KMS-11 (cell line): ENCODE measurements at regions not wholly inside any gene's neighbourhood (a gene's known extent, or its start where the extent isn't known, plus 50 kb on each side); places are given as distances from the start of the nearest gene placed in this dataset.

Experiments
- H2AFZ ChIP-seq: fragments of 200-600 bp; sonication (generic); 2 replicates; pipeline ENCODE4 v1.6.1; 2016; ENCODE audit warnings: antibody characterized with exemption, mixed run types, low read depth
- H3K27ac ChIP-seq: fragments of 200-600 bp; sonication (generic); 2 replicates; pipeline ENCODE4 v1.6.1; 2016; ENCODE audit warnings: mild to moderate bottlenecking, mixed run types
- H3K27me3 ChIP-seq: fragments of 200-600 bp; sonication (generic); 2 replicates; pipeline ENCODE4 v1.6.1; 2017; ENCODE audit warnings: mild to moderate bottlenecking, low read depth, mixed run types, moderate library complexity; ENCODE audit not compliant: insufficient read depth
- H3K36me3 ChIP-seq: fragments of 200-600 bp; sonication (generic); 2 replicates; pipeline ENCODE4 v1.6.1; 2017; ENCODE audit warnings: mild to moderate bottlenecking, mixed run types; ENCODE audit not compliant: insufficient read depth
- H3K4me1 ChIP-seq: fragments of 200-600 bp; sonication (generic); 2 replicates; pipeline ENCODE4 v1.6.1; 2016; ENCODE audit warnings: mild to moderate bottlenecking, low read depth, mixed run types; ENCODE audit not compliant: poor library complexity, severe bottlenecking
- H3K4me2 ChIP-seq: fragments of 200-600 bp; sonication (generic); 2 replicates; pipeline ENCODE4 v1.7.0; 2016; ENCODE audit warnings: mild to moderate bottlenecking, mixed run types
- H3K4me3 ChIP-seq: fragments of 200-600 bp; sonication (generic); IDR thresholded peaks from 2 replicates; pipeline ENCODE4 v1.6.1; 2017; ENCODE audit warnings: low read depth, low read length, mixed read lengths; ENCODE audit not compliant: insufficient read depth
- H3K79me2 ChIP-seq: fragments of 200-600 bp; sonication (generic); 2 replicates; pipeline ENCODE4 v1.6.1; 2016; ENCODE audit warnings: low read depth, mixed run types; ENCODE audit not compliant: insufficient read depth
- H3K9ac ChIP-seq: fragments of 200-600 bp; sonication (generic); 2 replicates; pipeline ENCODE4 v1.6.1; 2016; ENCODE audit warnings: mild to moderate bottlenecking, mixed run types
- H4K20me1 ChIP-seq: fragments of 200-600 bp; sonication (generic); 2 replicates; pipeline ENCODE4 v1.6.1; 2016; ENCODE audit warnings: mild to moderate bottlenecking, mixed run types; ENCODE audit not compliant: insufficient read depth
- TF ChIP-seq, protein P1 (sequence below): fragments of 200-600 bp; sonication (generic); conservative IDR thresholded peaks from 2 replicates; pipeline ENCODE4 v1.6.1; 2017; ENCODE audit warnings: low read depth, mild to moderate bottlenecking, antibody characterized with exemption, low read length, moderate library complexity, mixed read lengths

- TF ChIP-seq, protein P1, sequence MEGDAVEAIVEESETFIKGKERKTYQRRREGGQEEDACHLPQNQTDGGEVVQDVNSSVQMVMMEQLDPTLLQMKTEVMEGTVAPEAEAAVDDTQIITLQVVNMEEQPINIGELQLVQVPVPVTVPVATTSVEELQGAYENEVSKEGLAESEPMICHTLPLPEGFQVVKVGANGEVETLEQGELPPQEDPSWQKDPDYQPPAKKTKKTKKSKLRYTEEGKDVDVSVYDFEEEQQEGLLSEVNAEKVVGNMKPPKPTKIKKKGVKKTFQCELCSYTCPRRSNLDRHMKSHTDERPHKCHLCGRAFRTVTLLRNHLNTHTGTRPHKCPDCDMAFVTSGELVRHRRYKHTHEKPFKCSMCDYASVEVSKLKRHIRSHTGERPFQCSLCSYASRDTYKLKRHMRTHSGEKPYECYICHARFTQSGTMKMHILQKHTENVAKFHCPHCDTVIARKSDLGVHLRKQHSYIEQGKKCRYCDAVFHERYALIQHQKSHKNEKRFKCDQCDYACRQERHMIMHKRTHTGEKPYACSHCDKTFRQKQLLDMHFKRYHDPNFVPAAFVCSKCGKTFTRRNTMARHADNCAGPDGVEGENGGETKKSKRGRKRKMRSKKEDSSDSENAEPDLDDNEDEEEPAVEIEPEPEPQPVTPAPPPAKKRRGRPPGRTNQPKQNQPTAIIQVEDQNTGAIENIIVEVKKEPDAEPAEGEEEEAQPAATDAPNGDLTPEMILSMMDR = no peak
- no peak overlapping the region for H2AFZ ChIP-seq
These were observed 63.3 kb upstream of the PDE10A start for GRCh38 chr6:165726290-165726875.

GRCh38 chr6:165725201-165725600 is 62.2 kb upstream of the PDE10A start:
- Histone ChIP-seq H3K27ac (no peak overlapping the region), H3K4me1 (no peaks in the 10 kb centered on the region), H3K79me2 (no peaks in the 10 kb centered on the region), H3K9ac (no peak overlapping the region), H3K4me3 (no peak overlapping the region), H2AFZ (no peak overlapping the region), H4K20me1 (no peaks in the 10 kb centered on the region), H3K36me3 (no peaks in the 10 kb centered on the region), H3K4me2 (no peak overlapping the region), H3K27me3 (no peaks in the 10 kb centered on the region)
- TF ChIP-seq, protein P1 = no peak

More at GRCh38 chr6:165726290-165726875, 63.3 kb upstream of the PDE10A start:
- Histone ChIP-seq H3K27me3 (no peaks in the 10 kb centered on the region), H3K36me3 (no peaks in the 10 kb centered on the region), H3K9ac (no peak overlapping the region), H4K20me1 (no peaks in the 10 kb centered on the region), H3K79me2 (no peaks in the 10 kb centered on the region), H3K4me1 (no peaks in the 10 kb centered on the region), H3K4me2 (no peak overlapping the region), H3K27ac (no peak overlapping the region), H3K4me3 (no peak overlapping the region)

GRCh38 chr6:165723326-165723725 is 60.3 kb upstream of the PDE10A start:
- H2AFZ ChIP-seq = no peak overlapping the region
- TF ChIP-seq, protein P1 = no peak
- no peaks in the 10 kb centered on the region for H4K20me1 ChIP-seq

DNA sequence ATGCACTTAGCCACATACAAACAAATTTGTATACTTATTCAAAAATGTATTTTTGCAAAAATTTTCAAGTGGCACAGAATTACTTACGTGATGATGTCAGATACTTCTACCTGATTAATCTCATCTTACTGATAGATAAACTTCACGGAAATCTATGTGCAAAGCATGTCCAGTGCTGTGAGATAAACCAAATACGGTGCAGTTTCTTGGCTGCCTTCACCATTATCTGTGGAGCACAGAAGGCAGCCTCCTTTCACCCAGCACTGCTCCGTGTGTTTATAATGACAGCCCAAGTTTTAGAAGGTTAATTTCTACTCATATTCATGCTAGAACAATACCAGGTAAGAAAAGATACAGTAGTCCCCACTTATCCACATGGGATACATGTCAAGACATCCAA is 59.0 kb upstream of the PDE10A start:
- H3K4me2 ChIP-seq = no peak overlapping the region
- H4K20me1 ChIP-seq = no peaks in the 10 kb centered on the region
- H3K4me3 ChIP-seq = no peak overlapping the region
- no peaks in the 10 kb centered on the region for H3K36me3 ChIP-seq
- H3K9ac ChIP-seq = no peak overlapping the region
- TF ChIP-seq, protein P1 = no peak
- H3K27me3 ChIP-seq = no peaks in the 10 kb centered on the region
- no peaks in the 10 kb centered on the region for H3K4me1 ChIP-seq
- no peaks in the 10 kb centered on the region for H3K79me2 ChIP-seq
- no peak overlapping the region for H3K27ac ChIP-seq
- no peak overlapping the region for H2AFZ ChIP-seq

More at GRCh38 chr6:165723326-165723725, 60.3 kb upstream of the PDE10A start:
- Histone ChIP-seq H3K27me3 (no peaks in the 10 kb centered on the region), H3K4me2 (no peak overlapping the region), H3K4me1 (no peaks in the 10 kb centered on the region), H3K36me3 (no peaks in the 10 kb centered on the region), H3K9ac (no peak overlapping the region), H3K4me3 (no peak overlapping the region), H3K27ac (no peak overlapping the region), H3K79me2 (no peaks in the 10 kb centered on the region)
